Naive thymus-derived CD4-positive, alpha-beta T cell (primary cell): ENCODE measurements at regions not wholly inside any gene's neighbourhood (a gene's known extent, or its start where the extent isn't known, plus 50 kb on each side); places are given as distances from the start of the nearest gene placed in this dataset.

Experiments used
- ATAC-seq: fragments of 150-1000 bp; cut with Tn5 transposase; 2 replicates; pipeline ENCODE4 v1.10.0; 2021; ENCODE audit warnings: mild to moderate bottlenecking, moderate library complexity
- CTCF ChIA-PET: fragments of 350-600 bp; sonication (Branson Sonifier 250); formaldehyde crosslinking; loops from one replicate; lab custom pipeline; 2021; ENCODE audit warnings: antibody characterized with exemption; lab: Charles Lee
- POLR2A ChIA-PET: fragments of 350-600 bp; sonication (Branson Sonifier 250); formaldehyde crosslinking; loops from one replicate; lab custom pipeline; 2021; ENCODE audit warnings: antibody characterized with exemption, inconsistent platforms; lab: Charles Lee
- DNase-seq, 9 donors: peaks; one replicate each; pipeline versions ENCODE4 v3.0.0 to v3.0.0-alpha.2; 2020 to 2022; ENCODE audit warnings: mixed read lengths in 1 of 9
- H3K27ac ChIP-seq: one replicate; pipeline ENCODE4 v1.7.0; 2013; ENCODE audit warnings: mild to moderate bottlenecking, low read depth, low read length, moderate library complexity
- H3K27me3 ChIP-seq, 2 donors: one replicate each; pipeline ENCODE4 v1.7.0; 2013; ENCODE audit warnings: low read length in 2 of 2, mild to moderate bottlenecking in 2 of 2, moderate library complexity in 2 of 2; ENCODE audit not compliant: control insufficient read depth in 2 of 2, insufficient read depth in 2 of 2
- H3K36me3 ChIP-seq, 3 experiments: 1 replicate in 2 of 3; 2 replicates in 1 of 3; pipeline ENCODE4 v1.7.0; 2013; ENCODE audit warnings: low read length in 3 of 3, mild to moderate bottlenecking in 3 of 3, moderate library complexity in 1 of 3; ENCODE audit not compliant: insufficient read depth in 3 of 3, control insufficient read depth in 2 of 3
- H3K4me1 ChIP-seq, 2 donors: one replicate each; pipeline ENCODE4 v1.7.0; 2013; ENCODE audit warnings: low read length in 2 of 2, mild to moderate bottlenecking in 2 of 2, moderate library complexity in 1 of 2; ENCODE audit not compliant: control insufficient read depth in 2 of 2, insufficient read depth in 2 of 2
- H3K4me3 ChIP-seq: 2 replicates; pipeline ENCODE4 v1.7.0; 2013; ENCODE audit warnings: mild to moderate bottlenecking, low read length
- H3K9me3 ChIP-seq, 3 experiments: 1 replicate in 2 of 3; 2 replicates in 1 of 3; pipeline ENCODE4 v1.7.0; 2013; ENCODE audit warnings: low read length in 3 of 3; ENCODE audit not compliant: control insufficient read depth in 2 of 3
- H3K27ac Mint-ChIP-seq, 9 donors: one replicate each; pipeline ENCODE4 v1.8.0; 2020 to 2022; ENCODE audit warnings: mixed read lengths in 9 of 9, mild to moderate bottlenecking in 8 of 9, moderate library complexity in 5 of 9, inconsistent platforms in 2 of 9
- H3K27me3 Mint-ChIP-seq, 5 donors: one replicate each; pipeline ENCODE4 v1.8.0; 2021 to 2022; ENCODE audit warnings: mixed read lengths in 5 of 5, mild to moderate bottlenecking in 1 of 5
- H3K36me3 Mint-ChIP-seq, 5 donors: one replicate each; pipeline ENCODE4 v1.8.0; 2020 to 2022; ENCODE audit warnings: mixed read lengths in 5 of 5, mild to moderate bottlenecking in 3 of 5, inconsistent platforms in 1 of 5
- H3K4me1 Mint-ChIP-seq, 7 donors: one replicate each; pipeline ENCODE4 v1.8.0; 2020 to 2022; ENCODE audit warnings: mixed read lengths in 7 of 7, mild to moderate bottlenecking in 3 of 7, inconsistent platforms in 1 of 7
- H3K4me3 Mint-ChIP-seq, 10 donors: one replicate each; pipeline ENCODE4 v1.8.0; 2020 to 2022; ENCODE audit warnings: mild to moderate bottlenecking in 10 of 10, mixed read lengths in 10 of 10, moderate library complexity in 6 of 10, inconsistent platforms in 2 of 10
- H3K9me3 Mint-ChIP-seq, 11 donors: one replicate each; pipeline ENCODE4 v1.8.0; 2020 to 2022; ENCODE audit warnings: mixed read lengths in 11 of 11, mild to moderate bottlenecking in 4 of 11, inconsistent platforms in 1 of 11, moderate library complexity in 1 of 11
- intact Hi-C, 2 donors: fragments of 100-400 bp; cut with micrococcal nuclease; formaldehyde crosslinking; loops; one replicate each; pipeline ENCODE4 v1.15.1; 2023

DNA sequence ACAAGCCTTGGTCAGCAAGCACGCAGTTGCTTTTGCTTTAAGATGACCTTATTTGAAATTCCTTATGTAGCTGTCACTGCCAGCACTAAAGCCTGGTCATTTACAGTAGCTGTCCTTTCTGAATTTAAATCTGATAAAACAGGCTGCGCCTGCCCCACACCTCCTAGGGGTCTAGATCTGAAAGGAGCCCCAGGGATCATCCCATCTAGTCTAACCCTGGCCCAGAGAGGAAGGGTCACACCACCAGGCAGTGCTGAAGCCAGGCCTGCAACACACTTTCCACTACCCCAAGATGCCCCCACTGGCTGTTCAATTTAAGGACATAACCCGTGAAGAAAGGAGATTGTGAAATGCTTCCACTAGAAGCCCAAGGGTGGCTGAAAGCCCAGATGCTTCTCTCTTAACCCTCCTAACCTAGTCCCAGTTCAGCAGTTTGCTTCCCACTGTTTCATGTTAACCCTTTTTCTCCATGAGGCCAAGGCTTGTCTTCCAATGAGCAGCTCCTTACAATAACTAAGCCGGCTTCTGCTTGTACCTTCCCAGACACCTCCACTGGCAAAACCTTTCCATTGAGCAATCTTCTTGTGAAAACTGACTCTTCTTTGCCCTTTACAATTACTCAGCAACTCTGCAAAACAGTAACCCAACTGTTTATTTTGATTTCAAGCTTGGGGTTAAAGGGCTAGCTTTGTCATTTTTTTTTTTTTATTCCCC, 198.9 kb upstream of the LPP start:
- H3K4me3 Mint-ChIP-seq = no peak overlapping the region
- no peak overlapping the region for H3K27ac ChIP-seq
- peaks cover 15 to 18% of the 10 kb centered on the region in 2 donors for H3K4me1 ChIP-seq
- H3K9me3 ChIP-seq = no peaks in the 10 kb centered on the region
- ChIA-PET CTCF (interaction anchor here (0.6 kb wide), 2 partner anchors 20 to 27 kb away, joined by 3 read pairs; no protein-coding TSS in a partner anchor), POLR2A (interaction anchor here (0.9 to 1.0 kb wide), 2 partner anchors 12 to 28 kb away, joined by 3 to 5 read pairs; no protein-coding TSS in a partner anchor)
- intact Hi-C loops = loop anchor here in 1 of 2 donors (5.0 kb wide), 1 partner anchor 208 kb away; the partner anchor contains the start of gene BCL6
- peaks cover 0 to 3% (median 0%) of the 10 kb centered on the region in 11 donors for H3K9me3 Mint-ChIP-seq
- H3K27ac Mint-ChIP-seq = peak overlapping the region in 1 of 9 donors; percentile 5
- H3K36me3 Mint-ChIP-seq = peaks cover 0 to 21% (median 0%) of the 10 kb centered on the region in 5 donors
- H3K27me3 Mint-ChIP-seq = no peaks in the 10 kb centered on the region
- DNase-seq (no peak), ATAC-seq (no peak)
- no peak overlapping the region for H3K4me3 ChIP-seq
- no peaks in the 10 kb centered on the region for H3K36me3 ChIP-seq
- H3K27me3 ChIP-seq = no peaks in the 10 kb centered on the region
- H3K4me1 Mint-ChIP-seq = peaks cover 8 to 56% (median 29%) of the 10 kb centered on the region in 7 donors

DNA sequence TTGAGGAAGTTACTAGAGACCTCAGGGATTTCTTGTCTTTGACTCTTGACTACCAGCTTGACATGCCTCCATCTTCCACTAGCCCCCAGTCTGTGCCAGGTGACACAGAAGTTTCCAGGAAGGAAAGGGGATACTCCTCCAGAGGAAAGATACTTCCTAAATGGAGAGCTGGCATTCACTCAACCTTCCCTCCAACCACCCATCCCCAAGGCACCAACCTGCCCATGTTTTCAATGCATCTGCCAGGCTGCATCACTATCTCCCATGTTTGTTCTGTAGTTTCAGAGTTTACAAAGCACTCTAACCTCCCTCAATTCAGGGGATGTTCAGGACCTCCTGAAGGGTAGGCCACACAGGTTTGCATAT, 198.4 kb upstream of the LPP start:
- Histone ChIP-seq H3K4me1 (peaks cover 15 to 18% of the 10 kb centered on the region in 2 donors), H3K36me3 (no peaks in the 10 kb centered on the region), H3K27me3 (no peaks in the 10 kb centered on the region), H3K4me3 (no peak overlapping the region), H3K9me3 (no peaks in the 10 kb centered on the region), H3K27ac (no peak overlapping the region)
- no peak for ATAC-seq
- intact Hi-C loops = loop anchor here in 1 of 2 donors (5.0 kb wide), 1 partner anchor 208 kb away; the partner anchor contains the start of gene BCL6
- ChIA-PET POLR2A (interaction anchor here (0.9 to 1.2 kb wide), 3 partner anchors 13 to 29 kb away, joined by 3 to 5 read pairs (median 3); no protein-coding TSS in a partner anchor), CTCF (interaction anchor here (0.6 kb wide), 2 partner anchors 20 to 26 kb away, joined by 3 read pairs; no protein-coding TSS in a partner anchor)
- peaks cover 0 to 3% (median 0%) of the 10 kb centered on the region in 11 donors for H3K9me3 Mint-ChIP-seq
- H3K4me1 Mint-ChIP-seq = peaks cover 8 to 56% (median 29%) of the 10 kb centered on the region in 7 donors
- peaks cover 0 to 21% (median 0%) of the 10 kb centered on the region in 5 donors for H3K36me3 Mint-ChIP-seq
- DNase-seq = no peak
- no peaks in the 10 kb centered on the region for H3K27me3 Mint-ChIP-seq
- no peak overlapping the region for H3K4me3 Mint-ChIP-seq
- peak overlapping the region in 1 of 9 donors; percentile 5 for H3K27ac Mint-ChIP-seq

DNA sequence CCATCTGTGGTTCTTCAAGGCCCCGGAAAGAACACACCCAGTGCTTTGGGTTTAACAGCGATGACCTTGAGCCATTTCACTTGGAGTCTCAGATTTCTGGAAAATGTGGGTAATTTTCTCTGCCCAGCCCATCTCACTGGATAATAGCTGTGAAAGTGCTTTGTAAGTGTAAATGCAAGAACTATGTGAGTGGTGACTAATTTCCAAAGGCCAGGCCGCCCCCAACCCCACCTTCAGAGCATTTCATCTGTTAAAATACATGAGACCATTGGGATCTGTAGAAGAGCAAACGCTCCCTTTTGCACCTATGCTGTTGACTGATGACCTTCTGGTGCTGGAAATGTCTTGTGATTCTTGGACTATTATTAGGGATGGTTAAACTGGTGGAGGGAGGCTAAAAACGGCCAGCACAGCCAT, 196.8 kb upstream of the LPP start:
- ChIA-PET CTCF (no interaction called here), POLR2A (interaction anchor here (1.2 kb wide), 1 partner anchor 19 kb away, joined by 3 read pairs; no protein-coding TSS in a partner anchor)
- no peak overlapping the region for H3K4me3 ChIP-seq
- Mint-ChIP-seq H3K36me3 (peaks cover 0 to 17% (median 0%) of the 10 kb centered on the region in 5 donors), H3K27ac (peak overlapping the region in 2 of 9 donors; percentile 6 to 66), H3K4me3 (peak overlapping the region in 1 of 10 donors; percentile 5), H3K9me3 (peaks cover 0 to 3% (median 0%) of the 10 kb centered on the region in 11 donors), H3K4me1 (peaks cover 8 to 42% (median 29%) of the 10 kb centered on the region in 7 donors), H3K27me3 (no peaks in the 10 kb centered on the region)
- peaks cover 14 to 19% of the 10 kb centered on the region in 2 donors for H3K4me1 ChIP-seq
- H3K27ac ChIP-seq = no peak overlapping the region
- no peaks in the 10 kb centered on the region for H3K36me3 ChIP-seq
- H3K9me3 ChIP-seq = no peaks in the 10 kb centered on the region
- intact Hi-C loops = loop anchor here in 1 of 2 donors (5.0 kb wide), 1 partner anchor 210 kb away; the partner anchor contains the start of gene BCL6
- no peak for DNase-seq
- no peaks in the 10 kb centered on the region for H3K27me3 ChIP-seq
- ATAC-seq = no peak

GRCh38 chr3:187957582-187957981, 196.4 kb upstream of the LPP start:
- H3K4me1 Mint-ChIP-seq = peaks cover 8 to 42% (median 29%) of the 10 kb centered on the region in 7 donors
- no peak overlapping the region for H3K27ac ChIP-seq
- no peak overlapping the region for H3K27ac Mint-ChIP-seq
- peaks cover 0 to 3% (median 0%) of the 10 kb centered on the region in 11 donors for H3K9me3 Mint-ChIP-seq
- ATAC-seq (no peak), DNase-seq (no peak)
- CTCF ChIA-PET = no interaction called here
- H3K36me3 ChIP-seq = no peaks in the 10 kb centered on the region
- intact Hi-C loops = loop anchor here in 1 of 2 donors (5.0 kb wide), 1 partner anchor 210 kb away; the partner anchor contains the start of gene BCL6
- no peak overlapping the region for H3K4me3 ChIP-seq
- no peaks in the 10 kb centered on the region for H3K9me3 ChIP-seq
- no peaks in the 10 kb centered on the region for H3K27me3 ChIP-seq
- POLR2A ChIA-PET = no interaction called here
- H3K4me3 Mint-ChIP-seq = peak overlapping the region in 1 of 10 donors; percentile 5
- peaks cover 0 to 16% (median 0%) of the 10 kb centered on the region in 5 donors for H3K36me3 Mint-ChIP-seq
- no peaks in the 10 kb centered on the region for H3K27me3 Mint-ChIP-seq
- H3K4me1 ChIP-seq = peaks cover 10 to 21% of the 10 kb centered on the region in 2 donors

DNA sequence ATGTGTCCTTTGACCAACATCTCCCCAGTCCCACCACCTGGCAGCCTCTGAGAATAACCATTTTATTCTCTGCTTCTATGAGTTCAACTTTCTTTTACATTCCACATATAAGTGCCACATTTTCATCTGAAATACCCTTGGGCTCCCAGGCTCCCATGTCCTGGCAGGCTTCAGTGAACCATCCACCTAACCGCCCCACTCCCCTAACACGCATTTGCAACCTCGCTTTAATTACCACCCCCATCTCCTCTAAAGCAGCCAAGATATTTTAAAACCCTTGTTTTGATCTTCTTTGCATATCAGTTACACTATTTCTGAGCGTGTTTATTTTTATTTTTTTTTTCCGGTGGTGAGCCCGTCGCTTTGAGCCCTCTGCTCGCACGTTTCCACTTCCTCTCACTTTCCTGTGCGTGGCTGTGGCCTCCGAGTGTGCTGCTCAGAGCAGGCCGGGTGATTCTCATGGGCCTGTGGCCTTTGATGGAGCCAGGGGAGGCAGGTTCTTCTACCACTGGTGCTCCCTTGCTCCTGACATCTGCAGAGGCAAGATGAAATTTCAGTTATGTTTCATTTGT, 195.4 kb upstream of the LPP start:
- no peaks in the 10 kb centered on the region for H3K9me3 ChIP-seq
- H3K27me3 ChIP-seq = no peaks in the 10 kb centered on the region
- H3K27ac Mint-ChIP-seq = peak overlapping the region; percentile 48 to 89 (median 76)
- ChIA-PET POLR2A (no interaction called here), CTCF (interaction anchor here (1.1 kb wide), 1 partner anchor 219 kb away, joined by 7 read pairs; no protein-coding TSS in a partner anchor)
- no peaks in the 10 kb centered on the region for H3K36me3 ChIP-seq
- H3K4me1 Mint-ChIP-seq = peaks cover 8 to 39% (median 29%) of the 10 kb centered on the region in 7 donors
- peaks cover 9 to 28% of the 10 kb centered on the region in 2 donors for H3K4me1 ChIP-seq
- H3K36me3 Mint-ChIP-seq = peaks cover 0 to 14% (median 0%) of the 10 kb centered on the region in 5 donors
- H3K4me3 ChIP-seq = peak overlapping the region; percentile 29
- H3K27ac ChIP-seq = no peak overlapping the region
- ATAC-seq (peak; percentile 88), DNase-seq (peak in 7 of 9 donors; percentile 14 to 60 (median 50))
- peak overlapping the region; percentile 12 to 85 (median 72) for H3K4me3 Mint-ChIP-seq
- H3K27me3 Mint-ChIP-seq = no peaks in the 10 kb centered on the region
- H3K9me3 Mint-ChIP-seq = peaks cover 0 to 2% (median 0%) of the 10 kb centered on the region in 11 donors
- intact Hi-C loops = loop anchor here in 1 of 2 donors (1.0 to 5.0 kb wide), 2 partner anchors 39 to 211 kb away; partner anchors contain the start of gene BCL6

- Histone ChIP-seq H3K4me1 (peaks cover 9 to 28% of the 10 kb centered on the region in 2 donors), H3K4me3 (no peak overlapping the region), H3K27ac (no peak overlapping the region), H3K9me3 (no peaks in the 10 kb centered on the region), H3K27me3 (no peaks in the 10 kb centered on the region), H3K36me3 (no peaks in the 10 kb centered on the region)
- Mint-ChIP-seq H3K9me3 (peaks cover 0 to 2% (median 0%) of the 10 kb centered on the region in 11 donors), H3K36me3 (peaks cover 0 to 10% (median 0%) of the 10 kb centered on the region in 5 donors), H3K4me3 (no peak overlapping the region), H3K27me3 (peaks cover 0 to 2% (median 0%) of the 10 kb centered on the region in 5 donors), H3K4me1 (peaks cover 8 to 36% (median 22%) of the 10 kb centered on the region in 7 donors), H3K27ac (no peak overlapping the region)
- intact Hi-C loops = loop anchor here in 1 of 2 donors (5.0 kb wide), 1 partner anchor 44 kb away; no protein-coding TSS in a partner anchor
- CTCF ChIA-PET = no interaction called here
- POLR2A ChIA-PET = no interaction called here
- ATAC-seq = no peak
- DNase-seq = no peak
Measured at GRCh38 chr3:187960820-187961219, 193.1 kb upstream of the LPP start.
